Upper lobe of left lung (tissue), 6 donors: ENCODE measurements at regions not wholly inside any gene's neighbourhood (a gene's known extent, or its start where the extent isn't known, plus 50 kb on each side); places are given as distances from the start of the nearest gene placed in this dataset.

Experiments
- ATAC-seq, 2 donors: fragments of 200-7000 bp; cut with Tn5 transposase; one replicate each; pipeline ENCODE4 v1.9.1; 2022; ENCODE audit warnings: mild to moderate bottlenecking in 2 of 2, moderate library complexity in 2 of 2; ENCODE audit not compliant: low FRiP score in 2 of 2
- DNase-seq, 2 donors: peaks; one replicate each; pipeline ENCODE4 v3.0.0-alpha.2; 2019 to 2020
- H3K27ac ChIP-seq, 4 donors: fragments of 200-600 bp; sonication (generic); one replicate each; pipeline ENCODE4 v1.5.1; 2016 to 2019
- H3K27me3 ChIP-seq, 4 donors: fragments of 200-600 bp; sonication (generic); one replicate each; pipeline ENCODE4 v1.5.1; 2017 to 2019
- H3K36me3 ChIP-seq, 4 donors: fragments of 200-600 bp; sonication (generic); one replicate each; pipeline ENCODE4 v1.5.1; 2016 to 2019
- H3K4me1 ChIP-seq, 4 donors: fragments of 200-600 bp; sonication (generic); one replicate each; pipeline ENCODE4 v1.5.1; 2018 to 2019
- H3K4me3 ChIP-seq, 4 donors: fragments of 200-600 bp; sonication (generic); one replicate each; pipeline ENCODE4 v1.5.1; 2017 to 2019; ENCODE audit warnings: mild to moderate bottlenecking in 2 of 4, moderate library complexity in 1 of 4
- H3K9me3 ChIP-seq, 4 donors: fragments of 200-600 bp; sonication (generic); one replicate each; pipeline ENCODE4 v1.5.1; 2018 to 2019
- EP300 ChIP-seq, 4 donors: sonication (generic); formaldehyde crosslinking; IDR thresholded peaks; one replicate each; pipeline ENCODE4 v1.5.1; 2017; ENCODE audit warnings: antibody characterized with exemption in 4 of 4, control low read depth in 2 of 4
- POLR2A ChIP-seq, 4 donors: fragments of 450-650 bp; IDR thresholded peaks; one replicate each; pipeline ENCODE4 v1.5.1; 2016 to 2017; ENCODE audit warnings: antibody characterized with exemption in 4 of 4, mild to moderate bottlenecking in 2 of 4
- POLR2AphosphoS5 ChIP-seq, 2 donors: sonication (generic); formaldehyde crosslinking; IDR thresholded peaks; one replicate each; pipeline ENCODE4 v1.5.1; 2017; ENCODE audit warnings: antibody characterized with exemption in 2 of 2
- WGBS, 2 donors: methylation state at CpG; one replicate each; pipeline ENCODE4 v1.1.5; 2017 to 2018; 5-methylcytosine and 5-hydroxymethylcytosine counted together
- TF ChIP-seq, protein P1 (sequence below), 6 experiments: fragments of 450-650 bp in 4 of 6; fragments of 200-600 bp in 2 of 6; sonication (generic) in 2 of 6; IDR thresholded peaks; one replicate each; pipeline ENCODE4 v1.5.1; 2016 to 2019; ENCODE audit warnings: antibody characterized with exemption in 6 of 6
- donor health status: DM: no; HTN: no; CAD: no; lungs with moderate emphysema.
- donor health status: DM: no; HTN: yes; CAD: no; lungs with severe emphysema.

DNA sequence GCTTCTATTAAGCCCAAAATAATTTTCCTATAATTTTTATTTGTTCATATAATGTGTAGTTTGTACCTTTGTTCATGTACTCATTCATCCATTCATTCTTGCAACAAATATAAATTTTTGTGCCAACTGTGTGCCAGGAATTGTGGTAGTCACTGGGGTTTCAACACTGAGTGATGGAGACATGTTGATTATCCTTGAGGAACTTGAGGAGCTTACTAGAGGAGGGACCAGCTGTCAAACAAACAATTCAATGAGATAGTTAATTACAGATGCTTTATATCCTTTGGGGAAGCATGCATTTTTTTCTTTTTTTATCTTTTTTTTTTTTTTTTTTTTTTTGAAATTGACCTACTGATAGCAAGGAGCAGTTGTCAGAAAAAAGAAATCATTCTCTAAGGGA is 324.8 kb downstream of the GABRG2 start:
- no peak overlapping the region for H3K4me3 ChIP-seq
- H3K27me3 ChIP-seq: no peaks in the 10 kb centered on the region
- H3K4me1 ChIP-seq: no peaks in the 10 kb centered on the region
- H3K36me3 ChIP-seq: no peaks in the 10 kb centered on the region
- DNase-seq: no peak
- no peak overlapping the region for H3K27ac ChIP-seq
- TF ChIP-seq, protein P1, sequence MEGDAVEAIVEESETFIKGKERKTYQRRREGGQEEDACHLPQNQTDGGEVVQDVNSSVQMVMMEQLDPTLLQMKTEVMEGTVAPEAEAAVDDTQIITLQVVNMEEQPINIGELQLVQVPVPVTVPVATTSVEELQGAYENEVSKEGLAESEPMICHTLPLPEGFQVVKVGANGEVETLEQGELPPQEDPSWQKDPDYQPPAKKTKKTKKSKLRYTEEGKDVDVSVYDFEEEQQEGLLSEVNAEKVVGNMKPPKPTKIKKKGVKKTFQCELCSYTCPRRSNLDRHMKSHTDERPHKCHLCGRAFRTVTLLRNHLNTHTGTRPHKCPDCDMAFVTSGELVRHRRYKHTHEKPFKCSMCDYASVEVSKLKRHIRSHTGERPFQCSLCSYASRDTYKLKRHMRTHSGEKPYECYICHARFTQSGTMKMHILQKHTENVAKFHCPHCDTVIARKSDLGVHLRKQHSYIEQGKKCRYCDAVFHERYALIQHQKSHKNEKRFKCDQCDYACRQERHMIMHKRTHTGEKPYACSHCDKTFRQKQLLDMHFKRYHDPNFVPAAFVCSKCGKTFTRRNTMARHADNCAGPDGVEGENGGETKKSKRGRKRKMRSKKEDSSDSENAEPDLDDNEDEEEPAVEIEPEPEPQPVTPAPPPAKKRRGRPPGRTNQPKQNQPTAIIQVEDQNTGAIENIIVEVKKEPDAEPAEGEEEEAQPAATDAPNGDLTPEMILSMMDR (IDR thresholded peaks at IDR 0.05): no peak
- no peak for TF ChIP-seq POLR2A (IDR thresholded peaks at IDR 0.05)
- TF ChIP-seq EP300 (IDR thresholded peaks at IDR 0.05): no peak
- no peak for TF ChIP-seq POLR2AphosphoS5 (IDR thresholded peaks at IDR 0.05)
- H3K9me3 ChIP-seq: no peaks in the 10 kb centered on the region
- ATAC-seq: no peak

DNA sequence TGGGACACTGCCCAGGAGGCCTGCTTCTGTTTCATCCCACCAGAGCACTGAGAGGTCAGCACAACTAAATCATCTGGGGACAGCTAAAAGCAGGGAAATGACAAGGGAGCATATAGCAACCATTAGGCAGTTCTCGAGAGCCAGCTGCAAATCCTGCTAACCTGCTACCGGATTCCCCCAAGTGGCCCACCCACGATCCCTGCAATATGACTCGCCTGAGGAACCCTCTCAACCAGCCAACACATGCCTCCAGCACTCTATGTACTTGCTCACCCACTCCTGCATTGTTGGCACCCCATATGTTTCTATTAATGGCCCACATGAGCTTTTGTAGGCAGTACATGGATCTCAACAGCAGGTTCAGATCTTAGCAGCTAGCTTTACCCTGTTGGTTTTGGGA is 326.0 kb downstream of the GABRG2 start:
- WGBS, 2 donors: 73% methylated on average over 4 of the region's 4 CpGs; no CpG with 5 or more reads in 1 of the 2 donors
- ATAC-seq (no peak), DNase-seq (no peak)
- no peaks in the 10 kb centered on the region for H3K4me1 ChIP-seq
- TF ChIP-seq POLR2A (IDR thresholded peaks at IDR 0.05) (no peak), EP300 (IDR thresholded peaks at IDR 0.05) (no peak), POLR2AphosphoS5 (IDR thresholded peaks at IDR 0.05) (no peak)
- TF ChIP-seq, protein P1 (IDR thresholded peaks at IDR 0.05): no peak
- no peaks in the 10 kb centered on the region for H3K36me3 ChIP-seq
- H3K27me3 ChIP-seq: no peaks in the 10 kb centered on the region
- H3K4me3 ChIP-seq: no peak overlapping the region
- H3K9me3 ChIP-seq: no peaks in the 10 kb centered on the region
- no peak overlapping the region for H3K27ac ChIP-seq

DNA sequence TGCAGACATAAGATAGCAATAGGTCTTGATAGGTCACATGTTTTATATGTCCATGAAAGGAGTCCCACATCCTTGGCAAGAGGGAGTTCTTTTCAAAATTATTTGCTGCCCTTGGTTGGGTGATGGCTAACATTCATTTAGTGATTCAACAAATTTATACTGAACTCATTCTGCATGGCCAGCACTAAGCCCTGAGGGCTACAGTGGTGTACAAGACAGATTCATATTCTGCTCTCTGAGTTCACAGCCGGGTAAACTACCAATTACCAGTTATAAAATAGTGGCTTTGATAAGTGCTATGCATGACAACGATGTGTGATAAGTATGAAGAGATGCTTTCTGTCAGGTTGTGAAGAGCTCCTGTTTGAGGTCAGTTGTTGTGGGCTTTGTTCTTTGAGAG is 340.0 kb downstream of the GABRG2 start:
- H3K4me1 ChIP-seq: no peaks in the 10 kb centered on the region
- ATAC-seq (no peak), DNase-seq (no peak)
- WGBS, 2 donors: 75 to 78% methylated on average over 2 of the region's 2 CpGs
- H3K9me3 ChIP-seq: no peaks in the 10 kb centered on the region
- H3K27me3 ChIP-seq: no peaks in the 10 kb centered on the region
- H3K27ac ChIP-seq: no peak overlapping the region
- no peak overlapping the region for H3K4me3 ChIP-seq
- H3K36me3 ChIP-seq: no peaks in the 10 kb centered on the region
- no peak for TF ChIP-seq EP300 (IDR thresholded peaks at IDR 0.05)
- no peak for TF ChIP-seq POLR2AphosphoS5 (IDR thresholded peaks at IDR 0.05)
- TF ChIP-seq, protein P1 (IDR thresholded peaks at IDR 0.05): no peak
- TF ChIP-seq POLR2A (IDR thresholded peaks at IDR 0.05): no peak

DNA sequence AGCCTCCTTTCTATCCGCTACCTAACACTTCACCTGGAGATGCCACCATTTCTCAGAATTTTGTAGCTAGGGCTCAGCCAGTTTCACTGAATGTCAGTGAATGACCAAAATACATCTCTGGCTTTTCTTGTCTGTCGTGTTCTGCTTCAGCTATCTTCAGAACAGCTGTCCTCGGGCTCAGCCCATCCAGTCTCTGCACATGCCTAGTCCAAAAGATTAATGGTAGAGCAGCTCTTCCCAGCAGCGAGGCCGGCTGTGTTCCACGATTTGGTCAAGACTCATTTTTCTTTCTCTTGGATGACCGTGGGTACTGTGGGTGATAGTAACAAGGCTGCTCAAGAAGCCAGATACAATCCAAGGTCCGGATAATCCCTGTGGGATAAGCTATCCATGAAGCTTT is 342.8 kb downstream of the GABRG2 start:
- Histone ChIP-seq H3K9me3 (no peaks in the 10 kb centered on the region), H3K27me3 (no peaks in the 10 kb centered on the region), H3K4me3 (no peak overlapping the region), H3K4me1 (no peaks in the 10 kb centered on the region), H3K36me3 (no peaks in the 10 kb centered on the region), H3K27ac (no peak overlapping the region)
- DNase-seq (no peak), ATAC-seq (no peak)
- no peak for TF ChIP-seq EP300 (IDR thresholded peaks at IDR 0.05)
- 74 to 80% methylated on average over 8 of the region's 8 CpGs for WGBS, 2 donors

DNA sequence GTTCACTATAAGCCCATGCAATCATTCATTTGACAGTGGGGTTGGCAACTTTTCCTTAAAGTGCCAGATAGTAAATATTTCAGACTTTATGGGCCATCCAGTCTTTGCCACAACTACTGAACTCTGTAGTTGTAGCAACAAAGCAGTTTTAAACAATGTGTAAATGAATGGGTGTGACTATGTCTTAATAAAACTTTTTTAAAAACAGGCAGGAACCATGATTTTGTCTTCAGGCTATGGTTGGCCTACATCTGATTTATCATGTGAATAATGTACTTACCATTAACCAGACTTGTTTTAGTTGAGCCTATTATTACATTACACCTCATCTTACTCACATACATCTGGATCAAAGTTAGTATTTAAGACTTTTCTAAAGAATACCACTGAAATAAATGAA is 361.6 kb downstream of the GABRG2 start:
- Histone ChIP-seq H3K36me3 (no peaks in the 10 kb centered on the region), H3K4me1 (no peaks in the 10 kb centered on the region), H3K27ac (no peak overlapping the region), H3K27me3 (no peaks in the 10 kb centered on the region), H3K9me3 (no peaks in the 10 kb centered on the region), H3K4me3 (no peak overlapping the region)
- TF ChIP-seq POLR2AphosphoS5 (IDR thresholded peaks at IDR 0.05) (no peak), POLR2A (IDR thresholded peaks at IDR 0.05) (no peak), EP300 (IDR thresholded peaks at IDR 0.05) (no peak)
- TF ChIP-seq, protein P1 (IDR thresholded peaks at IDR 0.05): no peak
- ATAC-seq: no peak
- DNase-seq: no peak
